ENCODE measurements at regions not wholly inside any gene's neighbourhood (a gene's known extent, or its start where the extent isn't known, plus 50 kb on each side); places are given as distances from the start of the nearest gene placed in this dataset.
"Not testable (repeated sequence)": the region's sequence is repeated elsewhere in the genome, so short reads cannot be mapped to it uniquely, and the experiment has no call there.

DNA sequence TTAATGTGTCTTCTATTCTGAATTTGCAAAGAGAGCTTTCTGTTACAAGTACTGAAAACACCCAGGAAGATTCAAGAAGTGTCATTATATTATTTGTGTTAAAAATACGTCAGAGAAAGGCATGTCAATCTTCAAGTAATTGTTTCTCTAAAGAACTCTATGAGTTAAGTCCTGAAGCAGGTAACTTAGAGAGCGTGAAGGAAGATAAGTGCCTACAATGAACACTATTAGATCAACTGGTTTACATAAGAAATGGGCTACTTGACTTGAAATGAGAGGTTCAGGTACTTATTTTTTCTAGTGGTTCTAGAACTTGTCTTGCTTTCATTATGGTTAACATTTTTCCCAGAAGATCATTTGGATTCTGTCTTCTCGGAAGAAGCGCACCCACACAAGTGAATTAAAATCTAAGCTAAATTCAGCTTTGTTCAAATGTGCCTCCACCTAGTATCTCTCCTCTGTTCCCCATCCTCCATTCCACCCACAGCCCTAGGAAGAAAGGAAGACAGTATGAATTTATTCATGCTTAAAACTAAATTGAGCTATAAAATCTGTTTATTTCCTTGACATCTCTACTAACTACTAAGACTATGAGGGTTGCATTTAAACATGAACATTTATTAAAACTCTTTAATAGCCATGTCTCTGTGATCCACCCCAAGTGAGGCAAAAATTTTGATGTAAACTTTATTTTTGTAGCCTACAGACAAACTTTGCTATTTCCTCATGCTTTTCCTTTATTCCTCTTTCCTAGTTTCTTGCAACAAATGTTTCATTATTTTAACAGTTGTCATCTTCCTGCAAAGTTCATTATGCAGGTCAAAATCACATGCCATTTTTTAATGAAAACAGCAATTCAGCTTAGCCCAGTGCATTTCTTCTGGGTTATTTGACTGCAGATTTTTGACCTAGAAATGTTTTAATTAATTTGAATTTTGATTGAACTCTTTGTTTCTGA, 206.8 kb downstream of the KCNJ2 start:
- no peak for FAIRE-seq

DNA sequence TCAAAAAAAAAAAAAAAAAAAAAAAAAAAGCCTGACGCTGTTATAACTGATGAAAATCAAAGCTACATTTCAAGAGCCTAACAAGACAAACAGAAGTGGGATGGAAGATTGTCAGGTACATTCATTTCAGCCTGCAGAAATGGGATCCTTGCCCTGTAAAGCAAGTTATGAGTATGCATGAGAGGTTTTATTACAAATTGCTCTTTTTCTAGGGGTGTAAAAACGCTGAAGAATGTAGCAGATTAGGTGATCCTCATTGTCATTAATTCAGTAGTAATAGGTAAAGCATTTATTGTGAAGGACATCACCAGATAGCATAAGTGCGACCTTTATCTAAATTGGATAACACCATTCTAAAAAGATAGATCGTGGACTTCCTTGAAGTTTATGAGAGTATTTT, 208.3 kb downstream of the KCNJ2 start:
- FAIRE-seq, result no peak

DNA sequence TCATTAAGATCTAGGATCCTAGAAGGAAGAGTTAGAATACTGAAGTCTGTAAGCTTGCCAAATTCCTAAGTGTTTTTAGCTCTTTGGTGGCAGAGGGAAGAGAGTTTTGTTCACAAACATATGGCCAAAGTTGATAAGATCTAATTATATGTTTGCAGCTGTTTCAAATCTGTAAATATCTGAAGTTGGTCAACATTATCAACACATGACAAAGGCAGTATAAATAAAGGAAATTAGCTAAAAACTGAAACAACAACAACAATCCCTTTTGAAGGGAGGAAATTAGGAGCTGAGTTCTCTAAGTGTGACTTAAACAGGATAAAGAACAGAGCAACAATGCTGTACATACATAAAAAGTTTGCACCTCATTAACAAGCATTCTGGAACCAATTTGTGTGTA, 208.7 kb downstream of the KCNJ2 start:
- FAIRE-seq, result no peak

DNA sequence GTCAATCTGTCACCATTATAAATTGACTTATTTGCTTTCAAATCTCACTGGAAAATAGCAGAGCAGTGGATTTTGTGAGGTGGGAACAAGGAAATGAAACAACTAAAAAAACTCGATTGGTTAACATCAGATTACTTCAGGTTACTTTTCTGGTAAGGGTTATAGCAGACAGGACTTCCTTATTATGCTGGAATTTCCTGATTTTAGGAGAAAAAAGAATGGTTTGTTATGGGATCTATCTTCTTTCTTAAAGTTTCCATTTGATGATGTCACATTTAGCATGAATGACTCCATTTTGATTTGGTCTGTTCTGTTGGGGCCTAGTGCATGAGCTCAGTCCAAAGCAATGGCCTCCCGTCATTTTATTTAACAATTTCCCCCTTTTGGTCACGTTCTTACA, 210.6 kb downstream of the KCNJ2 start:
- FAIRE-seq, result no peak

DNA sequence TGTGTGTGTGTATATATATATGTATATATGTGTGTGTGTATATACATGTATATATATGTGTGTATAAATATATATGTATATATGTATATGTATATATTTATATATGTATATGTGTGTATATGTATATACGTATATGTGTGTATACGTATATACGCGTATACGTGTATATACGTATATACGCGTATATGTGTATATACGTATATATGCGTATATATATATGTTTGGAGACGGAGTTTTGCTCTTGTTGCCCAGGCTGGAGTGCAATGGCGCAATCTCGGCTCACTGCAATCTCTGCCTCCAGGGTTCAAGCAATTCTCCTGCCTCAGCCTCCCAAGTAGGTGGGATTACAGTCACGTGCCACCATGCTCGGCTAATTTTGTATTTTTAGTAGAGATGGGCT, 212.6 kb downstream of the KCNJ2 start:
- FAIRE-seq, result not testable (repeated sequence)

DNA sequence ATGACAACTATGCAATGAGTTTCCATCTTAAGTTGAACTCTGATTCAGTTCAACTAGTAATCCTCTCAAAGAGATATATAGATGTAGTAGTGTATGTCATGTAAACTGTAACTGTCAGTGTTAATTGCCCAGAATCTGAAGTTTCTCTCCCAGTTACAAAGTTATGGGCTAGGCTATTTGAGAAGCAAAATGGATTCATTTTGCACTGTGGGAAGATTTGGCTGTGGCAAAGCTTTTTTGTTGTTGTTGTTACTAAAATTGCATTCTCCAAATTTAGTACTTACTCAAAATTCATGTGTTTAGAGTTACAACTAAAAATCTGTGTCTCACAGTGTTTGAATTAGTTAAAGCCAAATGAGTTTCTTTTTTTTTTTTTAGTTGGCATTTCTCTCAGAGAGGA, 219.0 kb downstream of the KCNJ2 start:
- FAIRE-seq, result no peak

- not testable (repeated sequence) for FAIRE-seq
These were observed 220.0 kb downstream of the KCNJ2 start for GRCh38 chr17:70389232-70389757.

- no peak for FAIRE-seq
These were observed 220.7 kb downstream of the KCNJ2 start for GRCh38 chr17:70390049-70390448.

DNA sequence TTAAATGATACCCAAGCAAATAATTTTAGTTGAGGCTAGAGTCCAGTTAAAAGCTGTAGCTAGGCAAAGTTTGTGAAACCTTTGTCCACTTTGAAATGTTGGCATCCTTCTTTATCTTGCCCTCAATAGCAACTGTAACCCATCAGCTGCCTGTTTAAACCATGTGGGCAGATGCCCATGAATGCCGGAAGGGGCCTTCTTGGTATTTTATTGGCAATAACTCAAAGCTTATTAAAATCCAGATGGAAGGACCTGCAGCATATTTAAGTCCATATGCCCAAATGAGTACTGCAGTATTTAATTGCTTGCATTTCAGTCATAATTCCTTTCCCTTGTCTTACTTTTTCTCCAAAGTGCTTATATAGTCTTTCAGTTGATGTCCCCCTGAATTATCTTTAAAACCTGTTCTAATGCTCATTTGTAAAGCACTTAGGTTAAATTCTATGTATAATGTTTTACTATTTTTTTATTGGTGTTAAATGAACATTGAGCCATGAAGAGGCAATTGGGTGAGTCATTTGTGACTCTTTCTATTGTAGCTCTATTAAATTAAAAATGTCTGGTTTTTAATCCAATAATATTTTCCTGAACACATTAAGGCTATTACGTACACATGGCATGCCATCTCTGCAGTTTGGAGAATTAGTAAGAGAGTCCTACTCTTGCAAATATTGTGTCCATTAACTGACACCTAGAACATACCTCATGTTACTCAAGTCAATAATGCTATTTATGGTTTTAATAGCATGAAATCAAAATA, 225.3 kb downstream of the KCNJ2 start:
- FAIRE-seq, result no peak

GRCh38 chr17:70405492-70406220, 236.3 kb downstream of the KCNJ2 start:
- FAIRE-seq, result no peak

- FAIRE-seq, result no peak
These were observed 238.2 kb downstream of the KCNJ2 start for GRCh38 chr17:70407506-70407905.

DNA sequence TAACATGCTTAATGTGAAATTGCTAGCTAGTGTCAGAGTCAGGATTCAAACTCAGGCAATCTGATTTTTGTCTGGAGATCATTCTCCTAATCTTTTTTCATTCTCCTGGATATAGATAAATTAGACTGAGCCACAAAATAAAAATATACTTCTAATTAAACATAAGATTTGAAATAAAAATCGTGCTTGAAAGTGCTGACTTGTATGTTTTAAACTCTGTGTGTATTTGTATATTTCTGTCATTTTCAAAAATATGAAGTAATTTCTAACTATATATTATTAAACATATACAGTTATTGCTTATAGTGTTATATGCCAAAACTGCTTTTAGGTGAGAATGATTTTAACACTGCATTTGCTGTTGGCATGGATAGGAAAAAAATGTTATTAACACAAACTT, 239.4 kb downstream of the KCNJ2 start:
- FAIRE-seq, result no peak

DNA sequence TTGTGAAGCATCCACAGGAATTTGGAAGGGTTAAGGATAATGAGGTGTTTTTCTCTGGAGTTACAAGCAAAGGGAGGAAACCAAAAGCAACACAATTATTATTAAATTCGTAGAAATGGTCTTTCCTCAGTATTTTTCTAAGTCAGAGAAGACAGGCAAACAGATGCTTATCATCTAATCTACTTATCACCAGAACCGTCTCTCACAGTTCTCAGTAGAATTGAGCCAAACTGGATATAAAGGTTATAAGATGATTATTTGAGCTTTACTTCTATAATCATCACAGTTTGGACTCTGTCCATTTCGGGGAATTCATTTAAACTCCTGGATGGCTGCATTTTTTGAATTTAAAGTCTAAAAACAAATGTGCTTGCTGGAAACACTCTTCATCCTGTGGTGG, 245.0 kb downstream of the KCNJ2 start:
- FAIRE-seq, result no peak

GRCh38 chr17:70420861-70421445, 251.6 kb downstream of the KCNJ2 start:
- FAIRE-seq, result no peak

- no peak for FAIRE-seq
These were observed 253.5 kb downstream of the KCNJ2 start for GRCh38 chr17:70422862-70423261.

DNA sequence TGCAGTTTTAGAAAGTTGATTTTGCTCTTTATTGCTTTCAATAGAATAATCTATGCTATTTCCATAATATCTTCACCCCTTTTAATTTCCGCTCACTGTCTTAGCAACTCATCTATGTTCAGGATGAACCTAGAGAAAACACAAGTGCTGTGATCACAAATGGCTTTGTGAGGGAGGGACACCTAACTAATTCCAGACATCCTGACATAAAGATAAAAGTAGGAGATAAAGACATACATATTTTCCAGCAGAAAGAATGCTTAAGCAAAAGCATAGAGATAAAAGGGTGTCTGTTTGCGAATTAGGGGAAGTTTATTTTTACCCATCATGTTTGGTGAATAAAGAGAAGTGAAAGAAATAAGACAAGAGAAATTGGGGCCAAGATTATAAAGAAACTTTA, 254.2 kb downstream of the KCNJ2 start:
- no peak for FAIRE-seq

- FAIRE-seq, result no peak
These were observed 257.4 kb downstream of the KCNJ2 start for GRCh38 chr17:70426752-70427151.

DNA sequence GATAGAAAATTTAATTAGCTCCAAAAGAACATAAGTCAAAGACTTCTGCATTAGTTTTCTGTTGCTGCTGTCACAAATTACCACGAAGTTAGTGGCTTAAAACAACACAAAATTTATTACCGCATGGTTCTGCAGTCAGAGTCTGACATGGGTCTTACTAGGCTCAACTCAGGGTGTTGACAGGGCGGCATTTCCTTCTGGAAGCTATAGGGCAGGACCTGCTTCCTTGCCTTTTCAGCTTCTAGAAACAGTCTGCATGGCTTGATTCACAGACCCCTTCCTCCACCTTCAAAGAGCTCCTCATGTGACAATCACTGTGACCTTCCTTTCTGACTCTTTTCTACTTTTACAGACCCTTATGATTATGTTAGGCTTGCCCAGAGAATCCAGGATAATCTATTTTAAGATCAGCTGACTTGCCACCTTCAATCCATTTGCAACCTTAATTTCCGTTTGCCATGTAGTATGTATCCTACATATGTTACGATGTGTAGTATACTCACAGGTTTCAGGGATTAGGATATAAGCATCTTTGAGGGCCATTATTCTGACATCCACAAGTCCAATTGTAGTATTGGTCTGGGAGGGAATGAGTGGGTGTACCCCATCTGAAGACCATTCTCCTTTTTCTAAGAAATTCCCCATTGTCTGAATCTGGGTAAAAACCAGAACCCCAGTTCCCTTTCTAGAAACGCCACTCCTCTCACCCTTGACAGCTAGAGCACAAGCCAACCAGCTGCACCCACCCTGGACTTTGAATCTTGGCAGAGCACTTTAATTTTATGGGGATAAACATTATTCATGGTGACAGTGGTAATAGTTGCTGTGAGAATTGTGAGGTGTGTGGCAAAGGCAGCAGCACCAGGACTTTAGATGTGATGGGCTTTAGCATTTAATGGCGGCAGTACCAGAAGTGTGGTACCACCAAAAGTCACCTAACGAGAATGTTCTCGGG, 265.5 kb downstream of the KCNJ2 start:
- no peak for FAIRE-seq

GRCh38 chr17:70437656-70438055, 268.3 kb downstream of the KCNJ2 start:
- no peak for FAIRE-seq

GRCh38 chr17:70446446-70446845, 277.1 kb downstream of the KCNJ2 start:
- FAIRE-seq, result no peak

DNA sequence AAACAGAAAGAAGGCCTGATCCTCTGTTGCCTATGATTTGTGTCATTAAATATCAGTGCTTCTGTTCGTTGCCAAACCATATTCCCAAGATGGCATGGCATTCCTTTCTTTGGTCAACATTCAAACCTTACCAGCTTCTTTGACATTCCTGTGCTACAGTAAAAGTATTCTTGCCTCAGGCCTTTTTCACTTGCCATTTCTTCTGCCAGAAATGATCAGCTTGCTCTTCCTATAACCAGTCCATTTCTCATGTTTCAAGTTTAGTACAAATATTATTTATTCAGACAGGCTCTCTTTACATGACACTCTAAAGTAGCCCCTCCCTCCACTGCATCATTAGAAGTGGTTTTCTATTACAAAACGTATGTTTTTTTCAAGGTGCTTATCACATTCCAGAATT, 278.3 kb downstream of the KCNJ2 start:
- FAIRE-seq, result no peak
